ENCODE measurements at regions not wholly inside any gene's neighbourhood (a gene's known extent, or its start where the extent isn't known, plus 50 kb on each side); places are given as distances from the start of the nearest gene placed in this dataset.

GRCh38 chr4:152225680-152226079, 310.2 kb downstream of the FBXW7 start:
- DNase-seq (ENCODE audit: low spot score, unreplicated experiment): no peak
- H3K4me1 Mint-ChIP-seq (ENCODE audit: low read depth): peaks cover 20% of the 10 kb centered on the region
- no peak overlapping the region for H3K27ac Mint-ChIP-seq
- peaks cover 3% of the 10 kb centered on the region for H3K9me3 Mint-ChIP-seq (ENCODE audit: low read depth)
- peaks cover 7% of the 10 kb centered on the region for H3K27me3 Mint-ChIP-seq
- H3K36me3 Mint-ChIP-seq (ENCODE audit: insufficient read depth): no peaks in the 10 kb centered on the region
- no peak overlapping the region for H3K4me3 Mint-ChIP-seq (ENCODE audit: low read depth)
- no peak for TF ChIP-seq CTCF (IDR thresholded peaks at IDR 0.05; ENCODE audit: unreplicated experiment)

GRCh38 chr4:152224721-152225420, 311.0 kb downstream of the FBXW7 start:
- Mint-ChIP-seq H3K27ac (peak overlapping the region; percentile 39), H3K4me1 (ENCODE audit: low read depth) (peaks cover 20% of the 10 kb centered on the region), H3K36me3 (ENCODE audit: insufficient read depth) (no peaks in the 10 kb centered on the region), H3K4me3 (ENCODE audit: low read depth) (no peak overlapping the region), H3K27me3 (peaks cover 7% of the 10 kb centered on the region), H3K9me3 (ENCODE audit: low read depth) (peaks cover 3% of the 10 kb centered on the region)
- no peak for TF ChIP-seq CTCF (IDR thresholded peaks at IDR 0.05; ENCODE audit: unreplicated experiment)
- DNase-seq (ENCODE audit: low spot score, unreplicated experiment): no peak

- TF ChIP-seq CTCF (IDR thresholded peaks at IDR 0.05; ENCODE audit: unreplicated experiment): no peak
- DNase-seq (ENCODE audit: low spot score, unreplicated experiment): no peak
- Mint-ChIP-seq H3K27me3 (peaks cover 7% of the 10 kb centered on the region), H3K4me3 (ENCODE audit: low read depth) (no peak overlapping the region), H3K9me3 (ENCODE audit: low read depth) (peaks cover 3% of the 10 kb centered on the region), H3K27ac (peak overlapping the region; percentile 13), H3K36me3 (ENCODE audit: insufficient read depth) (no peaks in the 10 kb centered on the region), H3K4me1 (ENCODE audit: low read depth) (peaks cover 20% of the 10 kb centered on the region)
These were observed 311.7 kb downstream of the FBXW7 start for GRCh38 chr4:152224223-152224622.

- no peak overlapping the region for H3K27ac Mint-ChIP-seq
- H3K27me3 Mint-ChIP-seq: peaks cover 7% of the 10 kb centered on the region
These were observed 312.3 kb downstream of the FBXW7 start for GRCh38 chr4:152223600-152223999.

GRCh38 chr4:152221816-152222516, 313.9 kb downstream of the FBXW7 start:
- H3K4me3 Mint-ChIP-seq (ENCODE audit: low read depth): no peak overlapping the region
- DNase-seq (ENCODE audit: low spot score, unreplicated experiment): no peak
- H3K36me3 Mint-ChIP-seq (ENCODE audit: insufficient read depth): no peaks in the 10 kb centered on the region
- H3K27ac Mint-ChIP-seq: no peak overlapping the region
- TF ChIP-seq CTCF (IDR thresholded peaks at IDR 0.05; ENCODE audit: unreplicated experiment): no peak
- no peaks in the 10 kb centered on the region for H3K27me3 Mint-ChIP-seq
- peaks cover 25% of the 10 kb centered on the region for H3K4me1 Mint-ChIP-seq (ENCODE audit: low read depth)
- peaks cover 3% of the 10 kb centered on the region for H3K9me3 Mint-ChIP-seq (ENCODE audit: low read depth)

More at GRCh38 chr4:152223600-152223999, 312.3 kb downstream of the FBXW7 start:
- H3K36me3 Mint-ChIP-seq (ENCODE audit: insufficient read depth): no peaks in the 10 kb centered on the region
- DNase-seq (ENCODE audit: low spot score, unreplicated experiment): no peak
- H3K4me3 Mint-ChIP-seq (ENCODE audit: low read depth): no peak overlapping the region
- TF ChIP-seq CTCF (IDR thresholded peaks at IDR 0.05; ENCODE audit: unreplicated experiment): no peak
- H3K9me3 Mint-ChIP-seq (ENCODE audit: low read depth): peaks cover 3% of the 10 kb centered on the region
- H3K4me1 Mint-ChIP-seq (ENCODE audit: low read depth): peaks cover 20% of the 10 kb centered on the region

Data from progenitor cell of endocrine pancreas (in vitro differentiated cells).